Keratinocyte (primary cell): ENCODE measurements at regions not wholly inside any gene's neighbourhood (a gene's known extent, or its start where the extent isn't known, plus 50 kb on each side); places are given as distances from the start of the nearest gene placed in this dataset.

Experiments
- EZH2 ChIP-seq: IDR thresholded peaks from one replicate; pipeline ENCODE4 v1.6.1; 2012; ENCODE audit warnings: inconsistent platforms, mild to moderate bottlenecking, low read length, moderate library complexity
- TF ChIP-seq, protein P1 (sequence below), 3 experiments: IDR thresholded peaks in 1 of 3; conservative IDR thresholded peaks in 1 of 3; optimal IDR thresholded peaks in 1 of 3; 2 replicates in 2 of 3; 3 replicates in 1 of 3; pipeline versions ENCODE3 to v1.5.1; 2011; ENCODE audit warnings: low read length in 3 of 3, mild to moderate bottlenecking in 3 of 3, moderate library complexity in 2 of 3, control low read depth in 1 of 3, inconsistent platforms in 1 of 3; ENCODE audit not compliant: insufficient read depth in 2 of 3; ENCODE audit errors: extremely low read depth in 1 of 3

DNA sequence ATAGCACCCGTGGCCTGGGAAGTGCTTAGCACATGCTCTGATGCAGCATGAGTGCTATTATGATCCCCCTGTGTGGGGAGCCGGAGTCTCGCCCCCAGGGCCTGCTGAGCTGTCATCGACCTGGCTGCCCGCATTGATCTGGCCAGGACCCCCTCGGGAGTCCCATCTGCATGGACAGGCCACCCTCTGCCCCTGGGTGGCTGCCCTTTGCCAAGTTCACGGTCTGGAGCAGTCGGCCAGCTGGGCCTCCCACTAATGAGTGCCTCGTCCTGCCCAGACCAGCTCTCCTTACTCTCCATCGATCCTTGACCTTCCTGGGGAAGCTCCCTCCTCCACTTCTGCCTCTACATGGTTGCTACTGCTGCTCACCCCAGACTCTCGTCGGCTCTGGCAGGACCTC is 121.8 kb upstream of the RUNX3 start:
- TF ChIP-seq, protein P1, sequence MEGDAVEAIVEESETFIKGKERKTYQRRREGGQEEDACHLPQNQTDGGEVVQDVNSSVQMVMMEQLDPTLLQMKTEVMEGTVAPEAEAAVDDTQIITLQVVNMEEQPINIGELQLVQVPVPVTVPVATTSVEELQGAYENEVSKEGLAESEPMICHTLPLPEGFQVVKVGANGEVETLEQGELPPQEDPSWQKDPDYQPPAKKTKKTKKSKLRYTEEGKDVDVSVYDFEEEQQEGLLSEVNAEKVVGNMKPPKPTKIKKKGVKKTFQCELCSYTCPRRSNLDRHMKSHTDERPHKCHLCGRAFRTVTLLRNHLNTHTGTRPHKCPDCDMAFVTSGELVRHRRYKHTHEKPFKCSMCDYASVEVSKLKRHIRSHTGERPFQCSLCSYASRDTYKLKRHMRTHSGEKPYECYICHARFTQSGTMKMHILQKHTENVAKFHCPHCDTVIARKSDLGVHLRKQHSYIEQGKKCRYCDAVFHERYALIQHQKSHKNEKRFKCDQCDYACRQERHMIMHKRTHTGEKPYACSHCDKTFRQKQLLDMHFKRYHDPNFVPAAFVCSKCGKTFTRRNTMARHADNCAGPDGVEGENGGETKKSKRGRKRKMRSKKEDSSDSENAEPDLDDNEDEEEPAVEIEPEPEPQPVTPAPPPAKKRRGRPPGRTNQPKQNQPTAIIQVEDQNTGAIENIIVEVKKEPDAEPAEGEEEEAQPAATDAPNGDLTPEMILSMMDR (optimal IDR thresholded peaks at IDR 0.05 in 1 of 3, IDR thresholded peaks at IDR 0.05 in 1 of 3, conservative IDR thresholded peaks at IDR 0.05 in 1 of 3; ENCODE audit: extremely low read depth in 1 of 3, insufficient read depth in 2 of 3, low read length in 3 of 3) = no peak
- TF ChIP-seq EZH2 = no peak
